ENCODE measurements at regions not wholly inside any gene's neighbourhood (a gene's known extent, or its start where the extent isn't known, plus 50 kb on each side); places are given as distances from the start of the nearest gene placed in this dataset.
A peak's percentile ranks its signal among the peaks of the same experiment; 100 is the strongest.

DNA sequence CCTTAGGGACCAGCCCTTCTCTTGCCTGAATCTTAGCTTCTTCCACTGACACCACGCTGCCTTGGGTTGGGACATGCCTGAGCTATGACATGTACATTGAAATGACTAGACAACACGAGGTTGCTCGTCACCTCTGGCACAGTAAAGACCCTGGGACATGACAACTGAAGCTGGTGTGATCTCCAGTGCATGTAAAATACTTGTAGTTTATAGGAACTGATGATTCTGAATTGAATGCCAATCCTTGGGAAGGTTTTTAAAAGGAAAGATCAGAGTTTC lies 100.7 kb upstream of the PGRMC2 start:
- Histone ChIP-seq H3K36me3 (ENCODE audit: control insufficient read depth, insufficient read depth, low read length) (no peaks in the 10 kb centered on the region), H3K9ac (ENCODE audit: low read depth, low read length) (no peak overlapping the region), H3K23ac (ENCODE audit: low read depth, low read length) (peak overlapping the region; percentile 27), H4K20me1 (ENCODE audit: insufficient read depth, low read length) (no peaks in the 10 kb centered on the region), H2AFZ (replicated peaks; ENCODE audit: low read length, poor library complexity) (peak overlapping the region; percentile 14), H2BK5ac (ENCODE audit: low read depth, low read length, poor library complexity, severe bottlenecking) (peak overlapping the region; percentile 68), H3K4me2 (ENCODE audit: low read depth, low read length) (no peak overlapping the region; the same call in 1 of the 2 replicates), H2BK20ac (ENCODE audit: low read depth, low read length) (peak overlapping the region; percentile 88), H3K9me3 (ENCODE audit: control insufficient read depth, insufficient read depth, low read length) (no peaks in the 10 kb centered on the region), H3K56ac (ENCODE audit: extremely low read depth, insufficient read depth, low read length) (no peak overlapping the region), H3K18ac (ENCODE audit: low read depth, low read length) (peak overlapping the region; percentile 91), H4K8ac (ENCODE audit: low read depth in 2 of 2, low read length in 2 of 2) (peak overlapping the region; percentile 35 to 54; a peak in 3 of 4 replicates), H3K4me3 (ENCODE audit: insufficient read depth, low read depth, low read length) (no peak overlapping the region), H2BK120ac (ENCODE audit: low read depth, low read length) (peak overlapping the region; percentile 98), H3K4ac (ENCODE audit: low read depth, low read length) (peak overlapping the region; percentile 94), H2BK15ac (ENCODE audit: low read depth, low read length) (peak overlapping the region; percentile 94), H4K91ac (ENCODE audit: insufficient read depth, low read depth, low read length) (peak overlapping the region; percentile 99), H3K4me1 (ENCODE audit: control insufficient read depth, insufficient read depth, low read length) (peaks cover 35% of the 10 kb centered on the region), H3K9me1 (ENCODE audit: insufficient read depth, low read length) (peaks cover 30% of the 10 kb centered on the region), H3K79me1 (ENCODE audit: low read depth in 1 of 2, low read length in 2 of 2) (no peaks in the 10 kb centered on the region), H2AK9ac (replicated peaks; ENCODE audit: low read depth, low read length, poor library complexity) (no peak overlapping the region), H3K14ac (replicated peaks; ENCODE audit: low read depth, low read length) (peak overlapping the region; percentile 85), H4K5ac (ENCODE audit: low read depth, low read length) (peak overlapping the region; percentile 87), H3K27me3 (ENCODE audit: control insufficient read depth, insufficient read depth, low read length) (no peaks in the 10 kb centered on the region), H2AK5ac (ENCODE audit: low read depth, low read length) (peak overlapping the region; percentile 93), H3K27ac (ENCODE audit: insufficient read depth, low read length) (peak overlapping the region; percentile 19; the same call in 1 of the 2 replicates)
- ChIA-PET POLR2A (ENCODE audit: unreplicated experiment) (no interaction called here), CTCF (no interaction called here)
- no TSS peak for BruUV-seq (replicated peaks)
- ATAC-seq (ENCODE audit: low read depth) (no peak), DNase-seq (no peak)
- intact Hi-C loops (cut with micrococcal nuclease) (loop anchor here (5.0 to 10.0 kb wide), 6 partner anchors 64 to 707 kb away; partner anchors contain the start of genes C4orf33 and SCLT1), dilution Hi-C loops (cut with HindIII; ENCODE audit: low sequenced_read_pairs, unreplicated experiment) (no loop called here), in situ Hi-C loops (cut with MboI; ENCODE audit: low sequenced_read_pairs) (no loop called here)
- TF ChIP-seq, protein P1, sequence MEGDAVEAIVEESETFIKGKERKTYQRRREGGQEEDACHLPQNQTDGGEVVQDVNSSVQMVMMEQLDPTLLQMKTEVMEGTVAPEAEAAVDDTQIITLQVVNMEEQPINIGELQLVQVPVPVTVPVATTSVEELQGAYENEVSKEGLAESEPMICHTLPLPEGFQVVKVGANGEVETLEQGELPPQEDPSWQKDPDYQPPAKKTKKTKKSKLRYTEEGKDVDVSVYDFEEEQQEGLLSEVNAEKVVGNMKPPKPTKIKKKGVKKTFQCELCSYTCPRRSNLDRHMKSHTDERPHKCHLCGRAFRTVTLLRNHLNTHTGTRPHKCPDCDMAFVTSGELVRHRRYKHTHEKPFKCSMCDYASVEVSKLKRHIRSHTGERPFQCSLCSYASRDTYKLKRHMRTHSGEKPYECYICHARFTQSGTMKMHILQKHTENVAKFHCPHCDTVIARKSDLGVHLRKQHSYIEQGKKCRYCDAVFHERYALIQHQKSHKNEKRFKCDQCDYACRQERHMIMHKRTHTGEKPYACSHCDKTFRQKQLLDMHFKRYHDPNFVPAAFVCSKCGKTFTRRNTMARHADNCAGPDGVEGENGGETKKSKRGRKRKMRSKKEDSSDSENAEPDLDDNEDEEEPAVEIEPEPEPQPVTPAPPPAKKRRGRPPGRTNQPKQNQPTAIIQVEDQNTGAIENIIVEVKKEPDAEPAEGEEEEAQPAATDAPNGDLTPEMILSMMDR (conservative IDR thresholded peaks at IDR 0.05; ENCODE audit: low read depth, low read length): no peak
- TF ChIP-seq ELK1 (IDR thresholded peaks at IDR 0.05; ENCODE audit: borderline replicate concordance, low read depth, low read length): no peak
- no peak for TF ChIP-seq RFX5 (IDR thresholded peaks at IDR 0.05; ENCODE audit: low read depth, low read length)
- no peak for TF ChIP-seq RCOR1 (IDR thresholded peaks at IDR 0.05; ENCODE audit: insufficient replicate concordance, low read length)
- no peak for TF ChIP-seq BHLHE40 (IDR thresholded peaks at IDR 0.05; ENCODE audit: low read depth, low read length)
- TF ChIP-seq SMC3 (IDR thresholded peaks at IDR 0.05; ENCODE audit: low read depth, low read length): no peak
- TF ChIP-seq MAZ (IDR thresholded peaks at IDR 0.05; ENCODE audit: borderline replicate concordance, low read depth, low read length): no peak
- TF ChIP-seq CEBPB (IDR thresholded peaks at IDR 0.05; ENCODE audit: low read depth, low read length): no peak
- no peak for TF ChIP-seq FOS (IDR thresholded peaks at IDR 0.05; ENCODE audit: low read depth, low read length)
- no peak for TF ChIP-seq MAFK (IDR thresholded peaks at IDR 0.05; ENCODE audit: low read depth, low read length)
- TF ChIP-seq MXI1 (IDR thresholded peaks at IDR 0.05; ENCODE audit: borderline replicate concordance, low read depth, low read length): no peak
- TF ChIP-seq POLR2A (IDR thresholded peaks at IDR 0.05; ENCODE audit: low read depth, low read length): no peak
- TF ChIP-seq NFE2L2 (IDR thresholded peaks at IDR 0.05; ENCODE audit: low read depth, low read length): no peak
- WGBS, 2 experiments (ENCODE audit: extremely low coverage in 2 of 2, insufficient read length in 1 of 2): 83% methylated on average over 2 of the region's 3 CpGs; no CpG with 5 or more reads in 1 of the 2 experiments

Measured in IMR-90 (cell line).